ENCODE measurements at regions not wholly inside any gene's neighbourhood (a gene's known extent, or its start where the extent isn't known, plus 50 kb on each side); places are given as distances from the start of the nearest gene placed in this dataset.
"Not testable (repeated sequence)": the region's sequence is repeated elsewhere in the genome, so short reads cannot be mapped to it uniquely, and the experiment has no call there.

DNA sequence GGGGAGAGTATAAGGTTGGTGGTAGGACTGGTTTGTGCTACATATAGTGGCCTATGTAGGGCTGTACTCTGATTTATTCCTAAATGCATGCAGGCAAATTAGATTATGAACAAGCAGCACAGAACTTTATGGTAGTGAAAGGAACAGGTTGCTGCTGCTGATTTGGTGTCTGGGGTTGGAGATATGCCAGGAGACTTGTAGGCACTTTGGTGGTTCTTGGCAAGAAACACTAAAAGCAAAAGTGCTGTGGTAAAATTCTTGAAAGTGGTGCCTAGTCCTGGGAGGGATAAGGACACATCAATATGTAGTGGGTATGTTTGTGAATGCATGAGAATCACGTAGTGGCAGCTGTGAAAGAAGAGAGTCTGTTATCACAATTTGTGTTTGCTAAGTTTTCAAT lies 2126.0 kb downstream of the TP53TG3F start:
- no peak for DNase-seq

DNA sequence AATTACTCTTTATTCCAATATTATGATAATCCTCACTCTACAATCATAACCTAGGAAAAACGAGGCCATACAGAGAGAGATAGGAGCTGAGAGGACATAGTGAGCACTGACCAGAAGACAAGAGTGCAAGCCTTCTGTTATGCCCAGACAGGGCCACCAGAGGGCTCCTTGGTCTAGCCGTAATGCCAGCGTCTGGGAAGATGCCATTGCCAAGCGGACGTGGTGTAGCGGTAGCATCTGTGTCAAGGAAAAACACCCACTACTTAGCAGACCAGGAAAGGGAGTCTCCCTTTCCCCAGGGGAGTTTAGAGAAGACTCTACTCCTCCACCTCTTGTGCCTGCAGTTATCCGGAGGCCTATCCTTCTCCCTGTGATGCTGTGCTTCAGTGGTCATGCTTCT lies 2131.5 kb downstream of the TP53TG3F start:
- not testable (repeated sequence) for DNase-seq

DNA sequence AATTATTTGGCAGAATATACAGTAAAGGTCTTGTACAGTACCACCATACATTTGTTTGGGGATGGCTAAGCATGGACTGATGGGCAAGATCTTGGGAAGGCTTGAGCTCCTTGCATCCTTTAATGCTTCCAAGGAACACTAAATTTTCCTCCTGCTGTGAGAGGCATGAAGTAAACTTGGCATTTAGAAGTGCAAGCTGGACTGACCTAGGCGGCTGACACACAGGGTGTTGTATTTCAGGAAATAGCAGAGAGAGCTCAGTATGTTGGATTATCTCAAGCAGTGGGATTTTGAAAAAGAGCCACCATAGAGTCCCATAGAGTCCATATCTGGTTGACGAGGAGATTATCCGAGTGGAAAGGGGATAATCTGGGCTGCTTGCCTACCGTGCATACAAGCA lies 2137.1 kb downstream of the TP53TG3F start:
- no peak for DNase-seq

DNA sequence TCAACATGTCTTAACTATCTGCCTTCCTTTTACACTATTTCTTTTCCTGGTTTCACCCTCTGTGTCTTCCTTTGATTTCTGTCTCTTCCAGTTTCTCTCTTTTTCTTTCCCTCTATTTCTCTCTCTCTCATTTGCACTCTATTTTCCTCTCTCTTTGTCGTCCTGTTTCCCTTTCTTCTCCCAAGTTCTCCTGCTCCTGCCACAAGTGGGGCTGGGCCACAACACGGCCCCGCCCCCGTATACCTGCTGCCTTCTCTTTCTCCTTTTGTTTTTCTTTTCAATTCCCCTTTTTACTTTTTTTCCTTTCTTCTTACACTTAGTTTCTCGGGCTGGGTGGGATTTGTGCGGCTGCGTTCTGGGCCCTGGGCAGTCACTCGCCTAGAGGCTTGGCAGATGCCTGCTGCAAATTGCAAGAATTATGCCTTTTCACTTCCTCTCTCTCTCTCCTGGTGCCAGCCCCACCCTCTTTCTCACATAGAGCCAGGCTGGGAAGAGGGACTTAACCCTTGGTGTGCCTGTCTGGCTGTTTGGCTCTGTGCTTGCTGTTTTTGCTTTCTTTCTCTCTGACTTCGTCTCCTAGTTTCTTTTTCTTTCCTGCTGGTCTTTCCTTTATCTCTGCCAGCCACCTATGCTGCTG lies 2139.4 kb downstream of the TP53TG3F start:
- no peak for DNase-seq

DNA sequence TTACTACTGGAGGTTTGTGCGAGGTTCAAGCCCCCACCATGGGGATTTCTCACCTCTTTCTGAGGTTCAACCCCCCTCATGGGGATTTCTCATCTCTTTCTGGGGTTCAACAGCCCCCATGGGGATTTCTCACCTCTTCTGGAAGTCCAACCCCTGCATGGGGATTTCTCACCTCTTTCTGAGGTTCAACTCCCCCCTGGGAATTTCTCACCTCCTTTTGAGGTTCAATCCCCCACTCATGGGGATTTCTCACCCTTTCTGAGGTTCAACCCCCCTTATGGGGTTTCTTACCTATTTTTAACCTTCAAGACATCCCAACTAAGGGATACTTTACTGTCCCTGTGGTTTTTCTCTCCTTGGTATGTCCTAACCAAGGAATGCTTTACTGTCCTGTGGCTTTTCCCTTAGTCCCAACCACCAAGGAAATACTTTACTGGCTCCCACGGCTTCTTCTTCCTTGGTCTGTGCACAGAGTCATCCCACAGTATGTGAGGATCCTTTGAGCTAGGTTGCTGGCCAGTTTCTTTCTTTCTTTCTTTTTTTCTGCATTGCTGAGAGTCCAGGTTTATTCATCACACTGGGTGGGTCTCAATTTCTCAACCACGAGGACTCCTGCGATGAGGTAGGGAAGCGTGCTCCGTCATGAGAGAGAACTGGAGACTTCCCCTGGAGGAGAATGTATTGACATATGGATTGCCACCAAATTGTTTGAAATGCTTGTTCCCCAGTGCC lies 2140.2 kb downstream of the TP53TG3F start:
- DNase-seq = no peak

DNA sequence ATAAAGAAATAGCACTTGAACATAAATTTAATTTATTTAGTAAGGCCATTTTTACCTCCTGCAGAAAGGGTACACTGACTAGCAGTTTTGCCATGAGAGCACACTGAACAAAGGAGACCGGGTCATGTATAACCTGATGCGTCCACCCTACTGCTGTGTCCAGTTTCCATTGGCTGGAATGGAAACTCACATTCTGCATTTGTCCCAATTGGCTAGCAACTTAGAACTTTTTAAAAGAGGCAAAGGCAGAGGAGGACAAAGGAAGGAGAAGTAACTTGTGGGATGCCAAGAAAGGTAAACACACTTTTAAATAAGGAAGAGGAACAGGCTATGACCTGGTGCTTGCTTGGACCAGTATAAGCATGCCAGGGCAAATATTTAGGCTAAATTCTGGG lies 2140.7 kb downstream of the TP53TG3F start:
- not testable (repeated sequence) for DNase-seq

DNA sequence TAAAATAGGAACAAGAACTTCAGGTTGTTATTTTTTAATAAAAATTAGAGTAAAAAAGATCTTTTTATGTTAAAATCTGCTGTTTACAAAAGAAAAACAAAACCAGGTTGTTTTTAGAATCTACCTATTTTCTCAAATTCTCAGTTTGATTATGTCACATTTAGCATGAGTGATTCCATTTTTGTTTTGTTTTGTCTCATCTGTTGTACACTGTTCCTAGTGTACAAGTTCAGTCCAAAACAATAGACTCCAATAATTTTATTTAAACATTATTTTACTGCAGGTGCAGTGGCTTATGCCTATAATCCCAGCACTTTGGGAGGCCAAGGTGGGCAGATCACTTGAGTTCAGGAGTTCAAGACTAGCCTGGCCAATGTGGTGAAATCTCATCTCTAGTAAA lies 2142.7 kb downstream of the TP53TG3F start:
- DNase-seq = no peak

DNA sequence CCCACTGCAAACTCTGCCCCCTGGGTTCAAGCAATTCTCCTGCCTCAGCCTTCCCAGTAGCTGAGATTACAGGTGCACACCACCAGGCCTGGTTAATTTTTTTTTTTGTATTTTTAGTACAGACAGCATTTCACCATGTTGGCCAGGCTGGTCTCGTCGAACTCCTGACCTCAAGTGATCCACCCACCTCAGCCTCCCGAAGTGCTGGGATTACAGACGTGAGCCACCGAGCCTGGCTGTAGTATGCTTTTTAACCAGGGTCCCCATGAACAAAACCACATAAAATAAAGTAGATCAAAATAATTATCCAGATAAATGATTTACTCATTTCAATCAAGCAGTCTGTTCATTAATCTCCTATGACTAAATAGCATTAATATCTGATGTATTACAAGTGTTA lies 2144.0 kb downstream of the TP53TG3F start:
- not testable (repeated sequence) for DNase-seq

DNA sequence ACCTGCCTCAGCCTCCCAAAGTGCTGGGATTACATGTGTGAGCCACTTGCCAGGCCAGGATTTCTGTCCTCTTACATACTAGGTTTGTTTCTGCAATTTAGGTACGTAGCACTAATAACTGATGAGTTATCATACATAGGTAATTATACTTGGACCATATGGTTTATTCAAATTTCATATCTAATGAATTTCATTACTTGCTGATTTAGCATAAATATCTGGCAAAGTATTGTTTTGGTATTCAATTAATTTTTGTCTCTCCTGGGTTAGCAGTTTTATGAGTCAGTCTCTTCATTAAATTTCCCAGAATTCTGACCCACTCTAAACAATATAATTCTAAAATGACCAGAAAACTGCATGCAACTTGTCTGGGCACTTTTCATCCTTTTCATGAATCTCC lies 2146.5 kb downstream of the TP53TG3F start:
- DNase-seq = no peak

DNA sequence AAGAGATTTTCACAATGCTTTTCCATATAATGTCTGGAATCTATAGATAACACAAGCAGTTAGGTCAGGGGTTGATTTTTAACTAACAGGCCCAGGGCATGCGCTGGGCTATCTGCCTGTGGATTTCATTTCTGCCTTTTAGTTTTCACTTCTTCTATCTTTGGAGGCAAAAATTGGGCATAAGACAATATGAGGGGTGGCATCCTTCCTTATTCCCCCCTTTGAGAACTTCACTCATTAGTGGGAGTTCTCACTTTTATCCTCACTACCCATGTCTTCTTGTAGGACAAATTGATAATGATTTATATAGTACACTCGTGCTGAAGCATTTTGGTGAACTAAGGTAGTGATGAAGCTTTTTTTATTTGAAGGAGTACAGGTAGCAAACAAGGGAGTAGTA lies 2155.5 kb downstream of the TP53TG3F start:
- DNase-seq = not testable (repeated sequence)

DNA sequence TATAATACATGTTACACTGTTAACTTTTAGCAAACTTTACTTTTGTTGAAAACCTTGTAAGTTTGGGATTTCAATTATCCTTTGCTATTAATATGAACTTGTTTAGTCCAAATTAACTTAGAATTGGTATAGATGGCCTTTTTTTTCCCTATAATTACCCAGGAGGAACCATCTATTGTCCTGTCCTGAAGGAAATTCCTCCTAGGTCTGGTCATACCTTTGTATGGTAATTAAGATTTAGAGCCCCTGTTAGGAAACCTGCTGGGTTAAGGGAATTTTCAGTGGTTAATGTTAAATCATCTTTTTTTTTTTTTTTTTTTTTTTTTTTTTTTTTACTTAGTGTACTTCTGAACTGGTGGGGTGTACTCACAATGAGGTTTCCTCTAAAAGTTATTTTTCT lies 2159.8 kb downstream of the TP53TG3F start:
- not testable (repeated sequence) for DNase-seq

DNA sequence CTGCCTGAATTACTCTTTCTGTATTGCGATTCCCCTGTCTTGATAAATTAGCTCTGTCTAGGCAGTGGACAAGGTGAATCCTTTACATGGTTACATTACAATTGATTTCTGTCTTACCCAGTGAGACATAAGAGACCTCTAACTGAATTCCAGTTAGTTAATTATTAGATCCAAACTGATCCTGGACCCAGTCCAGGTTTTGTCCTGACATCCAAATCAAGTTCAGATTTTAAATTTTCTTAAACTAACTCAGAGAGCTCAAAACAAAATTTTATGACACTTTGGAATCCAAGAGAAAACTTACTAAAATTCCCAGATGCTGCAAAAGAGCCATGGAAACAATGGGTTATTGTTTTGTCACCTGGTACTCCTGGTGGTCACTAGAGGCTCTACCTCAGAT lies 2166.6 kb downstream of the TP53TG3F start:
- DNase-seq = no peak

DNA sequence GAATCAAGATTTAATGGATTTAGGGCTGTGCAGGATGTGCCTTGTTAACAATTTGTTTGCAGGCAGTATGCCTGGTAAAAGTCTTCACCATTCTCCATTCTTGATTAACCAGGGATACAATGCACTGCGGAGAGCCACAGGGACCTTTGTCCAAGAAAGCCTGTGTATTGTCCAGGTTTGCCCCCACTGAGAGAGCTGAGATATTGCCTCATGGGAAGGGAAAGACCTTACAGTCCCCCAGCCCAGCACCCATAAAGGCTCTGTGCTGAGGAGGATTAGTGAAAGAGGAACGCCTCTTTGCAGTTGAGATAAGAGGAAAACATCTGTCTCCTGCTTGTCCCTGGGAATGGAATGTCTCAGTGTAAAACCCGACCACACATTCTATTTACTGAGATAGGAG lies 2169.6 kb downstream of the TP53TG3F start:
- DNase-seq = no peak

DNA sequence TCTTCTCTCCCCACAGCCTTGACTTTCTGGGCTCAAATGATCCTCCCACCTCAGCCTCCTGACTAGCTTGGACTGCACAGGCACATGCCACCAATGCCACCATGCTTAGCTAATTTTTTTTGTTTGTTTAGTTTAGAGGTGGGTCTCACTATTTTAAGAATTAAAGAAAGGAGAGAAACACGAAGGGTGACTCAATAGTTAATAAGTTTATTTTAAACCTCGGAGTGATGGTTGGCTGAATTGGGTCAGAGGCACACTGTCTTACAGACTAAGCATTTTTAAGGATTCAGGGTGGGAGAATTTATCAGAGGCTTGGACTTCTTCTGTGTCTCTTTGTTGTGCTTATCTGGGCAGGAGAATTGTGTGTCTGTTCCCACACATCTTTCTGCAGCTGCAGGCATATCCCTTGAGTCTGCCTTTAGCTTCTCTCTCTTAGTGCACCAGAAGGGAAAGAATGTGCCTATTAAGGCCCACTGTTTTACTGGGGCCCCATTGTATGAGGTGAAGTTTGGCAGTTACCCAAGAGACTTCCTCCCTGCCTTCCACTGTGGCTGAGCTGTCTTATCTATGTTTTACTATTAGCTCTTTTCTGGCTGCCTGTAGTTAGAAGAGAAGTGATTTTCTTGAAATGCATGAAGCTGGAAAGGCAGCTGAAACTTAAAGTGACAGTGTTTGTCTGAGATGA lies 2172.0 kb downstream of the TP53TG3F start:
- no peak for DNase-seq

DNA sequence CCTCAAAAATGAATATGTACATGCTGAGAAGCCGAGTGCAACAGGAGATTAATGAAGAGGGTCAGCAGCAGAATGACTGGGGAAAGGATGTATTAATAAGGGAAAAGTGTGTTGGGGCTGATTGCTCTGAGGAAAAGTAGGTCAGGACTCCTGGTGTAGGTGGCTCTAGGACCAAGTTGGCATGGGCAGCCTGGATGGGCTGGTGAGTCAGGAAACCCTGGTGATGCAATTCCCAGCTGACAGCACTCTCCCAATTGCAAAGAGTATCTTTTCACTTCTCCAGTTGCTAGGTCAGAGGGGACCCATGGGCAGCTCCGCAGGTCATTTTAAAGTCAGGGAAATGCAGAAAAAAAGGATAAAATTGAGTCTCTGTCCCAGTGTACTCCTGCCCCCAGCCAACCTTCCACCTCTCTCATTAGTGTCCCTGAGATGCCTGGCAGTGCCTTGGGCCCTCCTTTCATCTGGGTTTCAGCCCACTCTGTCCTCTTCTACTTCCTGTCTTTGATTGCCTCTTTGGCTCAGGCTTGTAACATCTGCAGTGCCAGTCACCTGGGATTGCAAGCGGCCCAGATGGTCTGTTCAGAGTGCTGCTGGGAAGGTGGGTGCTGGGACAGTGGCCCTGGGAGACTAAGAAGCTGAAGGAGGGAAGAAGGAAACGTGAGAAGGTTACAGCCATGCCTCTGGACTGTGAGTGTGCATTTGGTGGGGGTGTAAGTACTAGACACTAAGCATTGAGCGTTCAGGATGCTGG lies 2177.2 kb downstream of the TP53TG3F start:
- DNase-seq = no peak

DNA sequence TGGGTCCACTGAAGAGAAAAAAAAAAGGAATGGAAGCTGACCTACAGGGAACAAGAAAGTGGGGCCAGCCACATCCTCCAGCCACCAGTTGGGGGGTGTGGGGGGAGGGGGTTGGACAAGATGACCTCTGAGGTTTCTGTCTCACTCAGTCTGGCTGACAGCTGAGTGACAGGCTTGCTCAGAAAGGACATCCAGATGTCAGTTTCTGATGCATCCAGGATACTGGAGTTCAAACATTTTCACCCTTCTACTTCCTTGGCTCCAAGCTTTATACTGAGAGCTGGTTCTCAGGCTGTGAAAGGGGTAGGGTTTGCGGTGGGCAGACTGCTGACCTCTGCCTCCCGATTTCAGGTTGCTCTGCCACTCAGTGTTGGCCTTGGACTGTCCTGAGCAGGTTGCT lies 2178.3 kb downstream of the TP53TG3F start:
- DNase-seq = no peak

DNA sequence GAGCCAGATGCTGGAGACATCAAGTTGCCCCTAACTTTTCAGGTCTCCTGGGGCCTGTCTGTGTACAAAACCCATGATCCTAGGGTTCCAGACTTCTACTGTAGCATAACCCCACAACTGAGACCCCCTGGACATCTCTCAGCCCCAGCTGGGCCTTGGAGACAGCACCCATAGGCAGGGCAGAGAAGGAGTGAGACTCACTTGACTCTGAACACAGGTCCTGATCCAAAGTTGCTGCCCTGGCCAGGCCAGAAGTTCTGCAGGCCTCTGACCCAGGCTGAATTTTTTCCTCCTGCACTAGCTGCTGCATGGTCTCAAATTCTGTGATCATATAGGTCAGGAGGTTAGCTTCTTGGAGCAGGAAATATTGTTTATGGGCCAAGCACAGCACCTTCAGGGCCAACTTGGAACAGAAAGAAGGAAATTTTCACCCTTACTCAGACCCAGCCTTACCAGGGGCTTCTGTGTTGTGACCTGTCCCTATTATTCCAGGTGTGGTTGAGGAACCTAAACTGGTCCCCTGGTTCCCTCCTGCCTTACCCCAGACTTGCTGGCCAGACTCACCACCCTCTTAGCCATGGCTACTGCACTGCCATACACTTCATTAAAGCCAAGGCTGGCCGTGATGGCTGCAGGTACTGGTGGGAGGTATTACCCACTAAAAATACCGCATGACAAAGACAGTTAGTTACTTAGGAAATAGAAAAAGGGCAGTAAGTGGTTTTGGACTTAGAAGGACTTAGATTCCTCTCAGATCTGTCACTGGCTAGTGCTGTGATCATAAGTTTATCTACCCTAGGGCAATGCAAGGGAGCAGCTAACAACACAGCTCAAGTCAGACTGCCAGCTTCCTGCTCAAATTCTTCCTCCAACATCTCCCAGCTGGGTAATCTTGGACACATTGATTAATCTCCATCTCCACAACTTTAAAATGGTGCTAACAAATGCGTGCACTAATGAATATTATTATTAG lies 2180.1 kb downstream of the TP53TG3F start:
- DNase-seq = no peak

DNA sequence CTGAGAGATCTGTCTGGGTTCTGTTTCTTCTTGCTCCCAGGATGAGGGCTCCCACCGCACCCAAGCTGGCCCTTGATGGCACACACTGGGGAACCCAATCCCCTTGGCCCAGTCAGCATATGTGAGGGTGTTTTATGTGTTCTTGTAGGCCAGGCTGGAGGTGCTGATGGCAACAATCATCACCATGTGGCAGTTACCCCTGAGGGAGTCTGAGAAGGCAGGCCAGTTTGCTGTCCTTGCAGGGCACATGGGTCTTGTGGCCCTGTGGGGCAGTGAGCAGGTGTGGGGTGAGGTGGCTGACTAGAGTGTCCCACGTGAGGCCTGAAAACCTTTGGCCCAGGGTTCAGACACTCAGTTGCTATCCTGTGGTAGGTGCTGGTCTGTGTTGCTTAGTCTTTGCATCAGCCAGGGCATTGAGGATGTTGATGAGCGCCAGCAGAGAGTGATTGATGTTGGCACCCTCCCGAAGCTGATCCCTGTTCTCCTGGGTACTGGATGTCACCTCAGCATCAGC lies 2183.0 kb downstream of the TP53TG3F start:
- DNase-seq = no peak

DNA sequence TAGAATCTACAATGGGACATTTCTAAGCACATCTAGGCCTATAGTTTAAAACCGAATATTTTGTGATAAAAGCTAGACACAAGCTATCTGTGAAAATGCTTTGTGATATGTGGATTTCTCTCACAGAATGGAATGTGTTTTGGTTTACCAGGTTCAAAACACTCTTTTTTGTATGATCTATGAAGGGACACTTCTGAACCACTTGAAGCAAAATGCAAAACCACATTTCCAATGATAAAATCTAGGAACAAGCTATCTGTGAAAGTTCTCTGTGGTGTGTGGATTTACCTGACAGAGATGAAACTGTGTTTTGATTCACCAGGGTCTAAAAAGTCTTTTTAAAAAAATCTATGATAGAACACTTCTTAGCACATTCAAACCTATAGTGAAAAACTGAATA lies 2192.4 kb downstream of the TP53TG3F start:
- DNase-seq = no peak

DNA sequence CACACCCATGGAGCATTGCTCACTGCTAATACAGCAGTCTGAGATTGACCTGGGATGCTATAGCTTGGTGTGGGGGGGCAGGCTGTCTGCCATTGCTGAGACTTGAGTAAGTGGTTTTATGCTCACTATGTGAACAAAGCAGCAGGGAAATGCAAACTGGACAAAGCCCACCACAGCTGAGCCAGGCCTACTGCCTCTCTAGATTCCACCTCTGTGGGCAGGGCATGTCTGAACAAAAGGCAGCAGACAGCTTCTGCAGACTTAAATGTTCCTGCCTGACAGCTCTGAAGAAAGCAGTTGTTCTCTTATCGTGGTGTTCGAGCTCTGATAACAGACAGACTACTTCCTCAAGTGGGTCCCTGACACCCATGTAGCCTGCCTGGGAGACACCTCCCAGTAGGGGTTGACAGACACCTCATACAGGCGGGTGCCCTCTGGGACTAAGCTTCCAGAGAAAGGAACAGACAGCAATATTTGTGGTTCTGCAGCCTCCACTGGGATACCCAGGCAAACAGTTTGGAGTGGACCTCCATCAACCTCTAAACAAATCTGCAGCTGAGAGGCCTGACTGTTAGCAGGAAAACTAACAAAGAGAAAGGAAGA lies 2204.8 kb downstream of the TP53TG3F start:
- no peak for DNase-seq

DNA sequence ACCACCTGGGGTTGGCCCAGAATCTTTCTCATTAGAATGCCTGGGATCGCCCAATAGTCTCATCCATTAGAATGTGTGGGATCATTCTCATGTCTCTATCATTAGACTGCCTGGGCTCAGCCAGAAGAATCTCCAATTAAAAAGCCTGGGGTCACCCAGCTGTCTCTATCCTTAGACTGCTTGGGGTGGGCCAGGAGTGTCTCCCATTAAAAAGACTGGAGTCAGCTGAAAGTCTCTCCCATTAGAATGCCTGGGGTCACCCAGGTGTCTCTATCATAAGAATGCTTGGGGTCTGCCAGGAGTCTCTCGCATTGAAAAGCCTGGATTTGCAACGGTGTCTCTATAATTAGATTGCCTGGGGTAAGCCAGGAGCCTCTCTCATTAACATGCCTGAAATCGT lies 2225.7 kb downstream of the TP53TG3F start:
- no peak for DNase-seq

DNA sequence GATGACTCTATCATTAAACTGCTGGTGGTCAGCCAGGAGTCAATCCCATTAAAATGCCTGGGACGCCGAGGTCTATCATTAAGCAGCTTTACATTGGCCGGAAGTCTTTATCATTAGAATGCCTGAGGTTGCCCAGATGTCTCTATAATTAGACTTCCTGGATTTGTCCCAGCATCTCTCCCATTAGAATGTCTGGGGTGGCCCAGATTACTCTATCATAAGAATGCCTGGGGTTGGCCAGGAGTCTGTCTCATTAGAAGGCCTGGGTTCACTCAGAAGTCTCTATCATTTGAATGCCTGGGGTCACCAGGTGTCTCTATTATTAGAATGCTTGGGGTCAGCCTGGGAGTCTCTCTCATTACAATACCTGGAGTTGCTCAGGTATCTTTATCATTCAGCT lies 2227.2 kb downstream of the TP53TG3F start:
- no peak for DNase-seq

Data from eye (tissue), 1 donor.